OCI-LY3 (cell line): ENCODE measurements at regions not wholly inside any gene's neighbourhood (a gene's known extent, or its start where the extent isn't known, plus 50 kb on each side); places are given as distances from the start of the nearest gene placed in this dataset.

Experiments
- H2AFZ ChIP-seq: fragments of 200-600, 300-600 bp; shearing (Covaris generic); 2 replicates; pipeline ENCODE4 v1.6.0; 2014; ENCODE audit warnings: antibody characterized with exemption, low read depth, low read length
- H3K27ac ChIP-seq: fragments of 200-600, 300-600 bp; sonication (generic); 2 replicates; pipeline ENCODE4 v1.5.1; 2014; ENCODE audit warnings: mild to moderate bottlenecking, low read length, moderate library complexity, mixed read lengths
- H3K27me3 ChIP-seq: fragments of 200-600, 300-600 bp; sonication (generic); 2 replicates; pipeline ENCODE4 v1.6.1; 2014; ENCODE audit warnings: low read depth, low read length, mixed read lengths
- H3K36me3 ChIP-seq: fragments of 200-600, 300-600 bp; sonication (generic); replicated peaks from 2 replicates; pipeline ENCODE3; 2014; ENCODE audit warnings: low read depth, low read length, mixed read lengths
- H3K4me1 ChIP-seq: fragments of 300-600, 200-600 bp; sonication (generic); 2 replicates; pipeline ENCODE4 v1.6.1; 2014; ENCODE audit warnings: low read length, mixed read lengths
- H3K4me2 ChIP-seq: fragments of 200-600, 300-600 bp; sonication (generic); 2 replicates; pipeline ENCODE4 v1.6.1; 2014; ENCODE audit warnings: low read length, mixed read lengths
- H3K4me3 ChIP-seq: fragments of 300-600, 200-600 bp; sonication (generic); 2 replicates; pipeline ENCODE4 v1.5.1; 2014; ENCODE audit warnings: antibody characterized with exemption, mild to moderate bottlenecking, low read length, moderate library complexity
- H3K79me2 ChIP-seq: fragments of 300-600, 200-600 bp; shearing (Covaris generic); 2 replicates; pipeline ENCODE4 v1.6.1; 2014; ENCODE audit warnings: mild to moderate bottlenecking, low read length, mixed read lengths
- H3K9ac ChIP-seq: fragments of 300-600, 200-600 bp; shearing (Covaris generic); 2 replicates; pipeline ENCODE4 v1.6.0; 2014; ENCODE audit warnings: mild to moderate bottlenecking, low read length, moderate library complexity
- H3K9me3 ChIP-seq: fragments of 200-600, 300-600 bp; shearing (Covaris generic); 2 replicates; pipeline ENCODE4 v1.6.1; 2014; ENCODE audit warnings: low read length, mixed read lengths; ENCODE audit not compliant: insufficient read depth
- H4K20me1 ChIP-seq: fragments of 200-600, 300-600 bp; sonication (generic); 2 replicates; pipeline ENCODE4 v1.6.1; 2016; ENCODE audit warnings: low read length, mixed read lengths; ENCODE audit not compliant: insufficient read depth
- EZH2phosphoT487 ChIP-seq: fragments of 200-600 bp; shearing (Covaris generic); IDR thresholded peaks from 2 replicates; pipeline ENCODE4 v1.6.1; 2018; ENCODE audit warnings: antibody characterized with exemption, mixed run types, low read depth
- TF ChIP-seq, protein P1 (sequence below): fragments of 200-600, 300-600 bp; sonication (generic); IDR thresholded peaks from 2 replicates; pipeline ENCODE4 v1.5.1; 2014; ENCODE audit warnings: antibody characterized with exemption, low read length, low read depth

DNA sequence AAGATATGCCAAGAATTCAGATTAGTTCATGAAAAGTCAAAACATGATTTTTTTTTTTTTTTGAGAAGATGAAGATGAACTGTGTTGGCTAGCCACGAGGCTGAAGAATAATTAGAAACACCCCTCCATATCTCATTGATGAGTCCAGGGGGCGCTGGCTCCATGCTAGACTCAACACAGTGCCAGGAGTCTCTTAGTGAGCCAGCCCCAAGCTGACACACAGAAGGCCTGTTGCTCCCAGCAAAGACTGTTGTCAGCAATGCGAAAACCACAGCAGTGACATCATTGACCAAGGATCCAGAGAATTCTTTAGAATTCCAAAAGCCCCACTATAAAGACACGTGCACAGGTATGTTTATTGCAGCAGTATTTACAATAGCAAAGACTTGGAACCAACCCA lies 185.2 kb downstream of the ANXA2 start:
- Histone ChIP-seq H3K4me3 (no peak overlapping the region), H2AFZ (no peak overlapping the region), H3K79me2 (no peaks in the 10 kb centered on the region), H3K27ac (no peak overlapping the region), H3K4me1 (no peaks in the 10 kb centered on the region), H3K4me2 (no peak overlapping the region), H3K9me3 (no peaks in the 10 kb centered on the region), H3K9ac (no peak overlapping the region), H3K27me3 (no peaks in the 10 kb centered on the region; the same call in 1 of the 2 replicates), H4K20me1 (no peaks in the 10 kb centered on the region), H3K36me3 (no peaks in the 10 kb centered on the region)
- no peak for TF ChIP-seq EZH2phosphoT487
- TF ChIP-seq, protein P1, sequence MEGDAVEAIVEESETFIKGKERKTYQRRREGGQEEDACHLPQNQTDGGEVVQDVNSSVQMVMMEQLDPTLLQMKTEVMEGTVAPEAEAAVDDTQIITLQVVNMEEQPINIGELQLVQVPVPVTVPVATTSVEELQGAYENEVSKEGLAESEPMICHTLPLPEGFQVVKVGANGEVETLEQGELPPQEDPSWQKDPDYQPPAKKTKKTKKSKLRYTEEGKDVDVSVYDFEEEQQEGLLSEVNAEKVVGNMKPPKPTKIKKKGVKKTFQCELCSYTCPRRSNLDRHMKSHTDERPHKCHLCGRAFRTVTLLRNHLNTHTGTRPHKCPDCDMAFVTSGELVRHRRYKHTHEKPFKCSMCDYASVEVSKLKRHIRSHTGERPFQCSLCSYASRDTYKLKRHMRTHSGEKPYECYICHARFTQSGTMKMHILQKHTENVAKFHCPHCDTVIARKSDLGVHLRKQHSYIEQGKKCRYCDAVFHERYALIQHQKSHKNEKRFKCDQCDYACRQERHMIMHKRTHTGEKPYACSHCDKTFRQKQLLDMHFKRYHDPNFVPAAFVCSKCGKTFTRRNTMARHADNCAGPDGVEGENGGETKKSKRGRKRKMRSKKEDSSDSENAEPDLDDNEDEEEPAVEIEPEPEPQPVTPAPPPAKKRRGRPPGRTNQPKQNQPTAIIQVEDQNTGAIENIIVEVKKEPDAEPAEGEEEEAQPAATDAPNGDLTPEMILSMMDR, result no peak

DNA sequence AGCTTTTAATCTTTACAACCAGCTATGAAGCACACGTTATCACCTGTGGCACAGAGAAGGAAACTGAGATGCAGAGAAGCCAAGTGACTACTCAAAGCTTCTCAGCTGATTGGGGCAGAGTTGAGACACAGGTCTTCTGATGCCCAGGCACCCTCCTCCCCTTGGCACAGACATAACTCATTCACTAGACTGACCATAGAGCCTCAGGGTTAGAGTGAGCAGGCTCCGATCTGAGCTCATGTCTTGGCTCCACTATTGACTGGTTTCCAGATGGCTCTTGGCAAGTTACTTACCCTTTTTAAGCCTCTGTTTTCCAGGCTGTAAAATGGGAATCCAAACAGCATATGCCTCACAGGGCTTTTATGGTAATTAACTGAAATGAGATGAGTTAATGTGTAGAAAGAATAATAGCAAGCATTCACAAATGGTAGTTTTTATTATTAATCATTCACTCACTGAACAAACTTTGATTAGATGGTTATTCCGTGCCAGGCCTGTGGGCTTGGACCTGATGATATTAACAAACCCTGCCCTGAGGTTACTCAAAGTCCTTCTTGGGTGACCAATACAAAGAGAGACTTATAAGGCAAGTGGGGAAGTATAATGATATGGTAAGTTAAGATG lies 184.3 kb downstream of the ANXA2 start:
- no peak overlapping the region for H3K4me3 ChIP-seq
- no peak for TF ChIP-seq EZH2phosphoT487
- TF ChIP-seq, protein P1, result no peak

DNA sequence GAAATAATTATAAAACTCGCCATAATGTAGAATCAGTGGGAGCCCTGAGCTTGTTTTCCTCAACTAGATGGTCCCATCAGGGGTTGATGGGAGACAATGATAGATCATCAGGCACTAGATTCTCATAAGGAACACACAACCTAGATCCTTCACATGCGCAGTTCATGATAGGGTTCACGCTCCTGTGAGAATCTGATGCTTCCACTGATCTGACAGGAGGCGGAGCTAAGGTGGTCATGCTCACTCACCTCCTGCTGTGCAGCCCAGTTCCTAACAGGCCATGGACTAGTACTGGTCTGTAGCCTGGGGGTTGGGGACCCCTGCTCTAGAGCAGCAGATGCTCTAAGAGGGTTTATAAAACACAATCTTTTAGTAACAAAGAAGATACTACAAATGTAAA lies 183.6 kb downstream of the ANXA2 start:
- Histone ChIP-seq H3K36me3 (no peaks in the 10 kb centered on the region), H3K27ac (no peak overlapping the region), H3K79me2 (no peaks in the 10 kb centered on the region), H3K4me2 (no peak overlapping the region), H3K27me3 (no peaks in the 10 kb centered on the region; the same call in 1 of the 2 replicates), H3K9ac (no peak overlapping the region), H3K9me3 (no peaks in the 10 kb centered on the region), H3K4me1 (no peaks in the 10 kb centered on the region), H3K4me3 (no peak overlapping the region), H2AFZ (no peak overlapping the region), H4K20me1 (no peaks in the 10 kb centered on the region)
- TF ChIP-seq, protein P1, result no peak
- TF ChIP-seq EZH2phosphoT487, result no peak

More for the DNA sequence above, 184.3 kb downstream of the ANXA2 start:
- H3K9ac ChIP-seq, result no peak overlapping the region
- H3K9me3 ChIP-seq, result no peaks in the 10 kb centered on the region
- H3K4me1 ChIP-seq, result no peaks in the 10 kb centered on the region
- no peaks in the 10 kb centered on the region; the same call in 1 of the 2 replicates for H3K27me3 ChIP-seq
- H2AFZ ChIP-seq, result no peak overlapping the region
- no peak overlapping the region for H3K27ac ChIP-seq
- no peaks in the 10 kb centered on the region for H3K36me3 ChIP-seq
- H4K20me1 ChIP-seq, result no peaks in the 10 kb centered on the region
- no peaks in the 10 kb centered on the region for H3K79me2 ChIP-seq
- H3K4me2 ChIP-seq, result no peak overlapping the region

DNA sequence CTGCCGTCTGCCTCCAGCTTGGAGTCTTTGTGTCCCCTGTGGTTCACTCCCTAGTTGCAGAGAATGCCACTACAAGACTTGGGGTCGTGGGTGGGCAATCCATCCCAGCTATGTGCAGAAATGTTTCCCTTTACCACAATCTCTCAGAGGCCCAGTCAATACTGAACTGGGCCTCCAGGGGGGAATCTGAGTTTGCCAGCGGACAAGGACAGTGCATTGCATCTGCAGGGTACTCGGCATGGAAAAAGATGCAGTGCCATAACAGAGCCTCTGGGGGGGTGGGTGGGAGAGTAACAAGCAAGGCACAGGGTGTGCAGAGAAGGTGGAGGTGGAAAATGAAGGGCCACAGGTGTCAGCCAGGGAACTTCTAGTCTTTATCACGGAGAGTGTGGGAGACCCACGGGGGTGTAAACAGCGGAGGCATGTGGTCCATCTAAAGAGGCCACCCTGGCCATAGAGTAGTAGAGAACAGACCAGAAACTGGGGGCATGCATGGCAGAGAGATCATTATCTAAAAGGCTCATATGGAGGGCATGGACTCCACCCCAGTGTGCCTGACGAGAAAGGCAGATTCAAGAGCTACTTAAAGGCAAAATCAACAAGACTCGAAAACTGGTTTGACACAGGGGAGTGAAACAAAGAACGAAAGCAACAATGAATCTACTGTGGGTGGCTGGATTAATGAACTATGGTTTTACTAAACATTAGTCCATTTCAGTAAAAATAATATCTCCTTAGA lies 182.4 kb downstream of the ANXA2 start:
- Histone ChIP-seq H2AFZ (no peak overlapping the region), H3K4me2 (no peak overlapping the region), H4K20me1 (no peaks in the 10 kb centered on the region), H3K9me3 (no peaks in the 10 kb centered on the region), H3K27ac (no peak overlapping the region), H3K36me3 (no peaks in the 10 kb centered on the region), H3K79me2 (no peaks in the 10 kb centered on the region), H3K27me3 (no peaks in the 10 kb centered on the region), H3K4me1 (peaks cover 5% of the 10 kb centered on the region; the same call in 1 of the 2 replicates), H3K4me3 (no peak overlapping the region), H3K9ac (no peak overlapping the region)
- TF ChIP-seq EZH2phosphoT487, result no peak
- TF ChIP-seq, protein P1, result no peak
